Hepatocyte (in vitro differentiated cells): ENCODE measurements at regions not wholly inside any gene's neighbourhood (a gene's known extent, or its start where the extent isn't known, plus 50 kb on each side); places are given as distances from the start of the nearest gene placed in this dataset.

Experiments
- DNase-seq: peaks from one replicate; pipeline ENCODE4 v3.0.0-alpha.2; 2016; ENCODE audit warnings: low spot score
- H2AFZ ChIP-seq: fragments of 200-600 bp; sonication (generic); 2 replicates; pipeline ENCODE4 v1.6.0; 2016; ENCODE audit warnings: antibody characterized with exemption, mild to moderate bottlenecking
- H3K27ac ChIP-seq: fragments of 200-600 bp; sonication (generic); 2 replicates; pipeline ENCODE4 v1.5.1; 2016; ENCODE audit warnings: mild to moderate bottlenecking
- H3K27me3 ChIP-seq: fragments of 200-600 bp; sonication (generic); 2 replicates; pipeline ENCODE4 v1.6.1; 2016
- H3K36me3 ChIP-seq: fragments of 200-600 bp; sonication (generic); replicated peaks from 2 replicates; pipeline ENCODE4 v1.5.1; 2016; ENCODE audit warnings: low read depth; ENCODE audit not compliant: insufficient read depth
- H3K4me1 ChIP-seq: fragments of 200-600 bp; sonication (generic); 2 replicates; pipeline ENCODE4 v1.5.1; 2016; ENCODE audit warnings: mild to moderate bottlenecking, moderate library complexity; ENCODE audit not compliant: insufficient read depth
- H3K4me2 ChIP-seq: fragments of 200-600 bp; sonication (generic); 2 replicates; pipeline ENCODE4 v1.6.0; 2016
- H3K4me3 ChIP-seq: fragments of 200-600 bp; sonication (generic); 2 replicates; pipeline ENCODE4 v1.5.1; 2016; ENCODE audit warnings: mild to moderate bottlenecking
- H3K79me2 ChIP-seq: fragments of 200-600 bp; sonication (generic); 2 replicates; pipeline ENCODE4 v1.6.0; 2017; ENCODE audit warnings: mild to moderate bottlenecking
- H3K9me2 ChIP-seq: fragments of 200-600 bp; sonication (generic); replicated peaks from 2 replicates; pipeline ENCODE4 v1.6.0; 2017; ENCODE audit warnings: mild to moderate bottlenecking; ENCODE audit not compliant: insufficient read depth
- H3K9me3 ChIP-seq: fragments of 200-600 bp; sonication (generic); 2 replicates; pipeline ENCODE4 v1.5.1; 2016; ENCODE audit warnings: low read depth, mild to moderate bottlenecking
- H4K20me1 ChIP-seq: fragments of 200-600 bp; sonication (generic); 2 replicates; pipeline ENCODE4 v1.6.0; 2016; ENCODE audit warnings: mild to moderate bottlenecking; ENCODE audit not compliant: insufficient read depth, poor library complexity, severe bottlenecking
- EZH2 ChIP-seq: fragments of 200-600 bp; sonication (generic); IDR thresholded peaks from 2 replicates; pipeline ENCODE4 v1.6.1; 2016; ENCODE audit warnings: antibody characterized with exemption, mild to moderate bottlenecking, borderline replicate concordance
- EZH2phosphoT487 ChIP-seq: fragments of 200-600 bp; sonication (generic); IDR thresholded peaks from one replicate; pipeline ENCODE4 v1.6.1; 2018; ENCODE audit warnings: antibody characterized with exemption, mild to moderate bottlenecking, low read depth, moderate library complexity; ENCODE audit not compliant: unreplicated experiment, severe bottlenecking
- WGBS: methylation state at CpG from one replicate; pipeline ENCODE4 v1.1.6; 2016; ENCODE audit warnings: low lambda C conversion rate; ENCODE audit errors: missing lambda C conversion rate; 5-methylcytosine and 5-hydroxymethylcytosine counted together
- TF ChIP-seq, protein P1 (sequence below): fragments of 200-600 bp; sonication (generic); IDR thresholded peaks from 2 replicates; pipeline ENCODE4 v1.5.1; 2016; ENCODE audit warnings: antibody characterized with exemption, mild to moderate bottlenecking; ENCODE audit not compliant: poor library complexity

DNA sequence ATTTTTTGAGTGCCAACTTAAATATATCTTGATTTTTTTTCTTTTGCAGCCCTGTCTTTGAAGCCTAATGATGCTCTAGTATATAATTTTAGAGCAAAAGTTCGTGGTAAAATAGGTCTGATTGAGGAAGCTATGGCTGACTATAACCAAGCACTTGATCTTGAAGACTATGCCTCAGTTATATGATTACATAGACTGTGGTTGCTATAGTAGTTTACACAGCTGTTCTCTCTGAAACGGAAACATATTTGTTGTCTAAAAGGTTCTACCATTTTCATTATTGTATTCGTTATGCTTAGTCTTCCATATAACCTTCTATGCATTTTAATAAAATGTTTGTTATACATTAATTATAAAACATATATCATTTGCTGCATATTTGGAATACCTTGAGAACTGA is 246.7 kb downstream of the TTC6 start:
- WGBS: 89% methylated on average over 3 of the region's 3 CpGs
- TF ChIP-seq EZH2phosphoT487: no peak
- no peak for DNase-seq

DNA sequence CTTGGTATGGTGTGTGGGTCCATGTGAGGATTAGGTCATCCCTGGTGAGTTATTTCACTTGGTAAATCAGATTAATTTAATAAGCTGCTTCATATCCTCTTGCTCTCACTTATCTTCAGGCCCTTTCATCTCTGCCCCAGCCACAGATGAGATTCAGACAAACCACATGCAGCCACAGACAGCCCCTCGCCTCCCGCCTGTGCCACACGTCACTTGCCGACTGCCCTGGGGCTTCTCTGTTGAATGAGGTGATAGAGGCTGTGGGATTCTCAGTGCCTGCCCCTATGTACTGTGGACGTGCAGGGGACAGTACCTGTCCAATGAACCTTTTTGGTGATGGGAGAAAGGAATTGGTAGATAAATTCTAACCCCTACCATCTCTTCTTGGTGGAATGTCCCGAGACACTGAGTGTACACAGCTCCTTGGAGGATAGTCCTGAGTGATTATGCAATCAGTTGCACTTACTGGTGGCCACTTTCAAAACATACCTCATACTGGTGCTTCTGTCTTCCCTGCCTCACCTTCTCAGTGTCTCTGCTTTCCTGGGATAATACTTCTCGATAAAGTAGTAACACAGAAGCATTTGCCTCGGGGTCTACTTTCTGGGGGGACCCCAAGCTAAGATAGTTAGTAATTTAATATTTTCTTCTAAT is 248.7 kb downstream of the TTC6 start:
- H3K4me1 ChIP-seq: no peaks in the 10 kb centered on the region
- no peaks in the 10 kb centered on the region for H3K27me3 ChIP-seq
- H3K27ac ChIP-seq: no peak overlapping the region
- no peak overlapping the region for H3K4me3 ChIP-seq
- TF ChIP-seq, protein P1, sequence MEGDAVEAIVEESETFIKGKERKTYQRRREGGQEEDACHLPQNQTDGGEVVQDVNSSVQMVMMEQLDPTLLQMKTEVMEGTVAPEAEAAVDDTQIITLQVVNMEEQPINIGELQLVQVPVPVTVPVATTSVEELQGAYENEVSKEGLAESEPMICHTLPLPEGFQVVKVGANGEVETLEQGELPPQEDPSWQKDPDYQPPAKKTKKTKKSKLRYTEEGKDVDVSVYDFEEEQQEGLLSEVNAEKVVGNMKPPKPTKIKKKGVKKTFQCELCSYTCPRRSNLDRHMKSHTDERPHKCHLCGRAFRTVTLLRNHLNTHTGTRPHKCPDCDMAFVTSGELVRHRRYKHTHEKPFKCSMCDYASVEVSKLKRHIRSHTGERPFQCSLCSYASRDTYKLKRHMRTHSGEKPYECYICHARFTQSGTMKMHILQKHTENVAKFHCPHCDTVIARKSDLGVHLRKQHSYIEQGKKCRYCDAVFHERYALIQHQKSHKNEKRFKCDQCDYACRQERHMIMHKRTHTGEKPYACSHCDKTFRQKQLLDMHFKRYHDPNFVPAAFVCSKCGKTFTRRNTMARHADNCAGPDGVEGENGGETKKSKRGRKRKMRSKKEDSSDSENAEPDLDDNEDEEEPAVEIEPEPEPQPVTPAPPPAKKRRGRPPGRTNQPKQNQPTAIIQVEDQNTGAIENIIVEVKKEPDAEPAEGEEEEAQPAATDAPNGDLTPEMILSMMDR: no peak
- TF ChIP-seq EZH2 (no peak), EZH2phosphoT487 (no peak)
- H3K79me2 ChIP-seq: no peaks in the 10 kb centered on the region
- WGBS: 81% methylated on average over 8 of the region's 8 CpGs
- no peaks in the 10 kb centered on the region for H4K20me1 ChIP-seq
- H3K9me3 ChIP-seq: no peaks in the 10 kb centered on the region
- no peak for DNase-seq
- no peaks in the 10 kb centered on the region for H3K9me2 ChIP-seq
- no peak overlapping the region for H3K4me2 ChIP-seq
- no peak overlapping the region for H2AFZ ChIP-seq
- H3K36me3 ChIP-seq: no peaks in the 10 kb centered on the region

More for the DNA sequence above, 246.7 kb downstream of the TTC6 start:
- no peaks in the 10 kb centered on the region for H3K36me3 ChIP-seq
- H3K9me3 ChIP-seq: no peaks in the 10 kb centered on the region
- H3K79me2 ChIP-seq: no peaks in the 10 kb centered on the region
- H3K4me3 ChIP-seq: no peak overlapping the region
- no peaks in the 10 kb centered on the region for H3K4me1 ChIP-seq
- no peaks in the 10 kb centered on the region for H3K9me2 ChIP-seq
- no peak overlapping the region for H3K4me2 ChIP-seq
- no peak overlapping the region for H3K27ac ChIP-seq
- no peak overlapping the region for H2AFZ ChIP-seq
- H3K27me3 ChIP-seq: no peaks in the 10 kb centered on the region
- H4K20me1 ChIP-seq: no peaks in the 10 kb centered on the region

DNA sequence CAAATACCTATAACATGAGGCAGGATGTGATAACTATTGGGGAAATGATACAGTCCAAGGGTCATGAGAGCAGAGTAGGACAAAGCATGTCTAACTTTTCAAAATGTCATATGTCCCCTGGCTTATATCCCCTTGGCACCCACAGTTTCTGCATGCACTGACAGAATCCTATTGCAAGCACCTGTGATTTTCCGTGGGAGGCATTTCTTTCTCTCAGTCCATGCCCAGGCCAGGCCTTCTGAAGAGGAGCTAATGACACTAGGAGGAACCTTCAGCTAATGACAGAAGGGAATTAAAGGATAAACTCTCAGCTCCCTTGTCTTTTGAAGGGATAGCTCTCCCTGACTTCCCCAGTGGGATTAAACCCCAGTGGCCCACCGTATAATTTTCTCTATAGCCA is 249.2 kb downstream of the TTC6 start:
- Histone ChIP-seq H3K79me2 (no peaks in the 10 kb centered on the region), H4K20me1 (no peaks in the 10 kb centered on the region), H3K27me3 (no peaks in the 10 kb centered on the region), H3K4me2 (no peak overlapping the region), H3K9me3 (no peaks in the 10 kb centered on the region), H3K9me2 (no peaks in the 10 kb centered on the region), H3K4me1 (no peaks in the 10 kb centered on the region), H3K4me3 (no peak overlapping the region), H2AFZ (no peak overlapping the region), H3K27ac (no peak overlapping the region), H3K36me3 (no peaks in the 10 kb centered on the region)
- TF ChIP-seq EZH2phosphoT487 (no peak), EZH2 (no peak)
- TF ChIP-seq, protein P1: no peak
- DNase-seq: no peak
- WGBS: 57% methylated on average over 2 of the region's 2 CpGs

DNA sequence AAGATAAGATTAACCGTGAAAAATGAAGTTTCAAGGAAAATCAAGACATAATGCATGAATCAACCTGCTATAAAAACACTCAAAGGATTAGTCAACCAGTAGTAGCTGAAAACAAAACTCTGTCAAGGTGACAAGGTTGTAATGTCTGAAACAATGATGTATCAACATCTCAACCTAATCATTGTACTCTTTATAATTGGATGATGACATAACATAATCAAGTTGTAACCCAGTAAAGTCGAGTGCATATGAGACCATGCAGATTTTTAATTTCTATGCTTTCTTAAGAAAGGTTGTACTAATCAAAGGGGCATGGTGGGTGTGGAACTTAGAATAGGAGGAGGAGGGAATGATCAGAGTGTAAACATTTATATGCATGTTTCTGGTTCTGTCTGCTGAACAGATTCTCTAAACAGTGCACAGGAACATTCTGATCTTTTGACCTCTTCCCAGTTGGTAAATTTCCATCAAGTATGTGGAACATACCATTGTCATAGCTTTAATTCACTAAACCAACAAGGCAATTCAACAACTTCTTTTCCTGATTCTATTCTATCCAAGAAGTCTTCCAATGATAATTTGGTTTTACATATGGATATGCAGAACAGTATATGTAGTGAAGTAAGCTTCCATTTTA is 253.7 kb downstream of the TTC6 start:
- Histone ChIP-seq H3K36me3 (no peaks in the 10 kb centered on the region), H4K20me1 (no peaks in the 10 kb centered on the region), H3K9me2 (no peaks in the 10 kb centered on the region), H3K27ac (no peak overlapping the region), H3K4me2 (no peak overlapping the region), H3K27me3 (no peaks in the 10 kb centered on the region), H3K4me1 (no peaks in the 10 kb centered on the region), H3K9me3 (no peaks in the 10 kb centered on the region), H3K79me2 (no peaks in the 10 kb centered on the region), H2AFZ (no peak overlapping the region), H3K4me3 (no peak overlapping the region)
- DNase-seq: no peak
- WGBS: 71% methylated on average over 2 of the region's 2 CpGs
- no peak for TF ChIP-seq EZH2
- TF ChIP-seq, protein P1: no peak
- no peak for TF ChIP-seq EZH2phosphoT487
